Coronary artery (tissue), 2 donors: ENCODE measurements at regions not wholly inside any gene's neighbourhood (a gene's known extent, or its start where the extent isn't known, plus 50 kb on each side); places are given as distances from the start of the nearest gene placed in this dataset.

Source experiments
- DNase-seq: peaks from one replicate; pipeline ENCODE4 v3.0.0-alpha.2; 2017; ENCODE audit warnings: low spot score
- H3K27ac ChIP-seq, 2 donors: fragments of 200-600 bp; sonication (generic); one replicate each; pipeline ENCODE4 v1.5.1; 2016 to 2019
- H3K4me3 ChIP-seq: fragments of 200-600 bp; sonication (generic); 2 replicates; pipeline ENCODE4 v1.5.1; 2016; ENCODE audit warnings: mild to moderate bottlenecking, moderate library complexity
- CTCF ChIP-seq: fragments of 200-600 bp; sonication (generic); IDR thresholded peaks from one replicate; pipeline ENCODE4 v1.5.1; 2019; ENCODE audit warnings: antibody characterized with exemption

DNA sequence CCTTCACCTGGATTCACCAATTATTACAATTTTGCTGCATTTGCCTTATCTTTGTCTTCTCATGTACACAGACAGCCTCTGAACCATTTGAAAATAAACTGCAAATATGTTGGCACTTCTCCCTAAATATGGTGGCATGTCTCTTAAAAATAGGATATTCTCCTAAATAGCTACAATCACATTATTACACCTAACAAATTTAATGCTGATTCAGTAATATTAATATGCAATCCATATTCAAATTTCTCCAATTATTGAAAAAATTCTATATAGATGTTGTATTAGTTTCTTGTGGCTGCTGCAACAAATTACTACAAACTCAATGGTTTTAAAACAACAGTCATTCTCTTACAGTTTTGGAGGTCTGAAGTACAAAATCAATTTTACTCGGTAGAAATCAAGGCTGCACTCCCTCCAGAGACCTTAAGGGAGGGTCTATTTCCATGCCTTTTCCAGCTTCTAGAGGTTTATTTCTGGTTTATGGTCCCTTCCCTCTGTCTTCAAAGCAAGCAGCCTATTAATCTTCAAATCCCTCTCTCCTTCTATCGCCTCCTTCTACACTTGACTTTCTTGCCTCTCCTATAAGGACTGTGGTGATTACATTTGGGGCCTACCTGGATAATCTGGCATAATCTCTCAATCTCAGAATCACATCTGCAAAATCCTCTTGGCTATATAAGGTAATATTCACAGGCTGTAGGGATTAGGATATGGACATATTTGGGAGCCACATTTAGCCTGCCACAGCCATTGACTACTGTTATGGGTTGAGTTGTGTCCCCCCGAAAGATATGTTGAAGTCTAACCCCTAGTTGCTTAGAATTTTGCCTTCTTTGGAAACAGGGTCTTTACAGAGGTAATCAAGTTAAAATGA is 52.5 kb upstream of the BOLA1 start:
- DNase-seq: no peak
- no peak for TF ChIP-seq CTCF
- no peak overlapping the region for H3K27ac ChIP-seq
- H3K4me3 ChIP-seq: no peak overlapping the region

DNA sequence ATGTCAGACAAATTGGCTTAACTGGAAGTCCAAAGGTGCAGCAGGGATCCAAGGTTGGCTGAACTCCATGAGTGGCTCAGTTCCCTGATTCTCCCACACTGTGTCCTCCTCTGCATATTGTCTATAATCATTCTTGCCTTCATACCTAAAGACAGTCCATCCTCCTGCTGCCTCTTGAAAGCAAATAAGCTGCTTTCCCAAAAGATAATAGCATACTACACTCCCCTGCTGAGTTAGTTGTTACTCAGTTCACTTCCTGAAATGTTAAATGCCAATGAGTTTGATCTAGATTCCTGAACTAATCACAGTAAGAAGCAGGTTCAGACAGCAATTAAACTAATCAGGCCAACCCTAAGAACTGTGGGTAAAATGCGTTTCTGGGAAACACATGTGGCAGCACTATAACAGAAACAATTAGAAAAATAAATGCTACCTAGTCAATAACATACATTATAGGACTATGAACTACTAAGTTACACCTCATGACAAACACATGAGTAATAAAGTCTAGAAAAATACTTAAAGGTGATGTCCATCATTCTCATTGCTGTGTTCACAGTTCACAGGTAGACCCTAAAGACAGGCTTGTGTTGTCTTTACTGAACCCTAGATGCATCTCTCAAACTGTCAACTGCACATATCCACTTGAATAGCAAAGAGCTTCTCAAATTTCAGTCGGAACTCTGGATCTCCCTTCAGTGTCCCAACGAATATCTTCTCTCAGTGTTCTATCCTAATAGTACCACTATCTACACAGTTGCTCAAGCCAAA is 50.8 kb upstream of the BOLA1 start:
- H3K4me3 ChIP-seq: peak overlapping the region; percentile 68
- no peak for DNase-seq
- no peak for TF ChIP-seq CTCF
- H3K27ac ChIP-seq: no peak overlapping the region

DNA sequence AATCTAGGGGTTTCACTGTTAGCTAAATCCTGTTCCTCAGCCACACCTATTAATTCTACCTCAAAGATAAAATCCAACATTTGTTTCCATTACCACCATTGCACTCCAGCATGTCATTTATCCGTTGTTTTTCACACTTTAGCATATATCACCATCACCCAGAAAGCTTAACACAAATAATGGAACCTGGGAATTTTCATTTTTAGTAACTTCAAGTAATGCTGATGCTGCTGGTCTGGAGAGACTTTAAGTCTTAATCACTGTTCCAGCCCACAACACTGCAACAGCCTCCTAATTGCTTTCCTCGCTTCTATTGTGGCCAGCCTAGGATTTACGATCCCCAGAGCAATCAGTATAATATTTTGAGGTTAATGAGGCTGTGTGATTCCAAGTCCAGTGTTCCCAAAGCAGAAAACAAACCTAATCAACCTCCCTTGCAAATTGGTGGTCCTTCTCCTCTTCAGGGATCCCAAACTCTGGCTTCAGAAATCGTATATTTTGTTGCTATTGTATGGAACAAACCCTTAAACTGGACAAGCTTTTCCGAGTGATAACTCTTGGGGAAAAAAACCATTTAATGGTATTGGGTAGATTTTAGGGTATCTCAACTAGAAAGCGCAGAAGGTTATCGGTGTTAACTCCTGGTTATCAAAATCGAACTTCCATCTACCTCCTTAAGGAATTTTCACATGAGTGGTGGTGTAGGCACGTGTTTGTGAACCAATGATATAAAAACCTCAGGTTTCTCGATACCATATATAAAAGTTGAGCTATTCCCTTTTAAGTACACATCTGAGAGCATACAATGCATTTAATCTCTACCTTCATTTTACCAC is 50.0 kb upstream of the BOLA1 start:
- no peak for TF ChIP-seq CTCF
- H3K27ac ChIP-seq: peak overlapping the region; percentile 70 to 76
- no peak for DNase-seq
- peak overlapping the region; percentile 68 for H3K4me3 ChIP-seq
